Prostate gland (tissue), 2 donors: ENCODE measurements at regions not wholly inside any gene's neighbourhood (a gene's known extent, or its start where the extent isn't known, plus 50 kb on each side); places are given as distances from the start of the nearest gene placed in this dataset.

Source experiments
- POLR2A ChIP-seq: fragments of 450-650 bp; IDR thresholded peaks from one replicate; pipeline ENCODE4 v1.6.1; 2016; ENCODE audit warnings: antibody characterized with exemption, mild to moderate bottlenecking
- POLR2AphosphoS5 ChIP-seq: sonication (generic); formaldehyde crosslinking; IDR thresholded peaks from one replicate; pipeline ENCODE4 v1.6.1; 2017; ENCODE audit warnings: antibody characterized with exemption
- TF ChIP-seq, protein P1 (sequence below), 4 experiments: fragments of 200-600 bp in 2 of 4; fragments of 450-650 bp in 2 of 4; sonication (generic) in 2 of 4; IDR thresholded peaks; 1 replicate in 3 of 4; 2 replicates in 1 of 4; pipeline ENCODE4 v1.5.1; 2016 to 2019; ENCODE audit warnings: antibody characterized with exemption in 4 of 4, mild to moderate bottlenecking in 2 of 4, moderate library complexity in 2 of 4

DNA sequence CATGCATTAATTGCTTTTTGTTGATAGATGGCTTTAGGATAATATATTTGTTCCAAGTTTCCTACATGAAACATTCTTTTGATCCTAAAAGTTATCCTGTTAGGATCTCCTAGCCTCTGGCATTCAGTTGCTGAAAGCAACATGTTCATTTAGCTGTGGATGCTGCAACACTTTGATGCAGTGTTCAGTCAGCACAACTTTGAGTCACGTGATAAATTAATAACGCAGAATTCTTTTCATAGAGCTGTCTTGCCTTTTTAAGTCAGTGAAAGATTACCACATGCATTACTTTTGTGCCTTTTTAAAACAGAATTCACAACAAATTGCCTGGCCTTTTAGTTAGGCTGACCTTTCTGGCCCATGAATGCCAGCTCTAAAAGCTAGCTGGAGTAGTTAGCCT, 1467.9 kb upstream of the ZEB2 start:
- TF ChIP-seq, protein P1, sequence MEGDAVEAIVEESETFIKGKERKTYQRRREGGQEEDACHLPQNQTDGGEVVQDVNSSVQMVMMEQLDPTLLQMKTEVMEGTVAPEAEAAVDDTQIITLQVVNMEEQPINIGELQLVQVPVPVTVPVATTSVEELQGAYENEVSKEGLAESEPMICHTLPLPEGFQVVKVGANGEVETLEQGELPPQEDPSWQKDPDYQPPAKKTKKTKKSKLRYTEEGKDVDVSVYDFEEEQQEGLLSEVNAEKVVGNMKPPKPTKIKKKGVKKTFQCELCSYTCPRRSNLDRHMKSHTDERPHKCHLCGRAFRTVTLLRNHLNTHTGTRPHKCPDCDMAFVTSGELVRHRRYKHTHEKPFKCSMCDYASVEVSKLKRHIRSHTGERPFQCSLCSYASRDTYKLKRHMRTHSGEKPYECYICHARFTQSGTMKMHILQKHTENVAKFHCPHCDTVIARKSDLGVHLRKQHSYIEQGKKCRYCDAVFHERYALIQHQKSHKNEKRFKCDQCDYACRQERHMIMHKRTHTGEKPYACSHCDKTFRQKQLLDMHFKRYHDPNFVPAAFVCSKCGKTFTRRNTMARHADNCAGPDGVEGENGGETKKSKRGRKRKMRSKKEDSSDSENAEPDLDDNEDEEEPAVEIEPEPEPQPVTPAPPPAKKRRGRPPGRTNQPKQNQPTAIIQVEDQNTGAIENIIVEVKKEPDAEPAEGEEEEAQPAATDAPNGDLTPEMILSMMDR (IDR thresholded peaks at IDR 0.05), result no peak
- TF ChIP-seq POLR2A (no peak), POLR2AphosphoS5 (no peak)
